Upper lobe of left lung (tissue), 4 donors: ENCODE measurements at regions not wholly inside any gene's neighbourhood (a gene's known extent, or its start where the extent isn't known, plus 50 kb on each side); places are given as distances from the start of the nearest gene placed in this dataset.

Experiments used
- CTCF ChIP-seq, 6 experiments: fragments of 450-650 bp in 4 of 6; fragments of 200-600 bp in 2 of 6; sonication (generic) in 2 of 6; IDR thresholded peaks; one replicate each; pipeline ENCODE4 v1.5.1; 2016 to 2019; ENCODE audit warnings: antibody characterized with exemption in 6 of 6
- POLR2A ChIP-seq, 4 donors: fragments of 450-650 bp; IDR thresholded peaks; one replicate each; pipeline ENCODE4 v1.5.1; 2016 to 2017; ENCODE audit warnings: antibody characterized with exemption in 4 of 4, mild to moderate bottlenecking in 2 of 4

GRCh38 chr15:36472672-36473071, 106.8 kb upstream of the CDIN1 start:
- TF ChIP-seq CTCF (IDR thresholded peaks at IDR 0.05) (no peak), POLR2A (IDR thresholded peaks at IDR 0.05) (no peak)
